ENCODE measurements at regions not wholly inside any gene's neighbourhood (a gene's known extent, or its start where the extent isn't known, plus 50 kb on each side); places are given as distances from the start of the nearest gene placed in this dataset.

DNA sequence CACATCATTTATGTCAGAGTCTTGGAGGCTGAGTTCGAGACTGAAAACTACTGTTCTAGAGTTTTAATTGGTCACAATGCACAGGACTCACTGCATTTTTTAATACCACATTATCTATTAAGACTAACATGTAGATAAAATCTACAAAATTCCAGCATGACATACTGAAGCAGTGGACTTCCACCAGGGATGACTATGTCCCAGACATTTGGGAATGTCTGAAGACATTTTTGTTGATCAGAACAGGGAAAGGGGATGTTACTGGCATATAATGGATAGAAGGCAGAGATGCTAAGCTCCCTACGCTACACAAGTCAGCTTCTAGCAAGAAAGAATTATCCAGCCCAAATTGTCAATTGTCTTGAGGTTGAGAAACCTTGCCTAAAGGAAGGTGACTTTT is 419.0 kb upstream of the TGFBR2 start:
- TF ChIP-seq CTCF (IDR thresholded peaks at IDR 0.05) (no peak), EP300 (IDR thresholded peaks at IDR 0.05) (no peak)
